KMS-11 (cell line): ENCODE measurements at regions not wholly inside any gene's neighbourhood (a gene's known extent, or its start where the extent isn't known, plus 50 kb on each side); places are given as distances from the start of the nearest gene placed in this dataset.

Experiments
- H2AFZ ChIP-seq: fragments of 200-600 bp; sonication (generic); 2 replicates; pipeline ENCODE4 v1.6.1; 2016; ENCODE audit warnings: antibody characterized with exemption, mixed run types, low read depth
- H3K27ac ChIP-seq: fragments of 200-600 bp; sonication (generic); 2 replicates; pipeline ENCODE4 v1.6.1; 2016; ENCODE audit warnings: mild to moderate bottlenecking, mixed run types
- H3K27me3 ChIP-seq: fragments of 200-600 bp; sonication (generic); 2 replicates; pipeline ENCODE4 v1.6.1; 2017; ENCODE audit warnings: mild to moderate bottlenecking, low read depth, mixed run types, moderate library complexity; ENCODE audit not compliant: insufficient read depth
- H3K36me3 ChIP-seq: fragments of 200-600 bp; sonication (generic); 2 replicates; pipeline ENCODE4 v1.6.1; 2017; ENCODE audit warnings: mild to moderate bottlenecking, mixed run types; ENCODE audit not compliant: insufficient read depth
- H3K4me1 ChIP-seq: fragments of 200-600 bp; sonication (generic); 2 replicates; pipeline ENCODE4 v1.6.1; 2016; ENCODE audit warnings: mild to moderate bottlenecking, low read depth, mixed run types; ENCODE audit not compliant: poor library complexity, severe bottlenecking
- H3K4me2 ChIP-seq: fragments of 200-600 bp; sonication (generic); 2 replicates; pipeline ENCODE4 v1.7.0; 2016; ENCODE audit warnings: mild to moderate bottlenecking, mixed run types
- H3K4me3 ChIP-seq: fragments of 200-600 bp; sonication (generic); IDR thresholded peaks from 2 replicates; pipeline ENCODE4 v1.6.1; 2017; ENCODE audit warnings: low read depth, low read length, mixed read lengths; ENCODE audit not compliant: insufficient read depth
- H3K79me2 ChIP-seq: fragments of 200-600 bp; sonication (generic); 2 replicates; pipeline ENCODE4 v1.6.1; 2016; ENCODE audit warnings: low read depth, mixed run types; ENCODE audit not compliant: insufficient read depth
- H3K9ac ChIP-seq: fragments of 200-600 bp; sonication (generic); 2 replicates; pipeline ENCODE4 v1.6.1; 2016; ENCODE audit warnings: mild to moderate bottlenecking, mixed run types
- H4K20me1 ChIP-seq: fragments of 200-600 bp; sonication (generic); 2 replicates; pipeline ENCODE4 v1.6.1; 2016; ENCODE audit warnings: mild to moderate bottlenecking, mixed run types; ENCODE audit not compliant: insufficient read depth
- CTCF ChIP-seq: fragments of 200-600 bp; sonication (generic); conservative IDR thresholded peaks from 2 replicates; pipeline ENCODE4 v1.6.1; 2017; ENCODE audit warnings: low read depth, mild to moderate bottlenecking, antibody characterized with exemption, low read length, moderate library complexity, mixed read lengths

- H4K20me1 ChIP-seq, result no peaks in the 10 kb centered on the region
- H3K4me1 ChIP-seq, result no peaks in the 10 kb centered on the region
- no peak overlapping the region for H3K27ac ChIP-seq
- no peak overlapping the region for H3K4me3 ChIP-seq
- H3K36me3 ChIP-seq, result no peaks in the 10 kb centered on the region
- no peak overlapping the region for H3K9ac ChIP-seq
- no peaks in the 10 kb centered on the region for H3K79me2 ChIP-seq
- no peak for TF ChIP-seq CTCF
- no peak overlapping the region for H2AFZ ChIP-seq
- peaks cover 42% of the 10 kb centered on the region; the same call in 1 of the 2 replicates for H3K27me3 ChIP-seq
- H3K4me2 ChIP-seq, result no peak overlapping the region
These were observed 60.0 kb upstream of the OTOS start for GRCh38 chr2:240200230-240201051.

GRCh38 chr2:240201866-240202265 lies 61.4 kb upstream of the OTOS start:
- Histone ChIP-seq H3K4me1 (no peaks in the 10 kb centered on the region), H3K4me2 (no peak overlapping the region), H3K36me3 (no peaks in the 10 kb centered on the region), H3K79me2 (no peaks in the 10 kb centered on the region), H3K27ac (no peak overlapping the region), H3K9ac (no peak overlapping the region), H3K4me3 (no peak overlapping the region), H3K27me3 (peaks cover 42% of the 10 kb centered on the region; the same call in 1 of the 2 replicates), H2AFZ (no peak overlapping the region), H4K20me1 (no peaks in the 10 kb centered on the region)
- no peak for TF ChIP-seq CTCF

- Histone ChIP-seq H3K79me2 (no peaks in the 10 kb centered on the region), H3K4me2 (no peak overlapping the region), H3K27me3 (peaks cover 42% of the 10 kb centered on the region; the same call in 1 of the 2 replicates), H3K27ac (no peak overlapping the region), H2AFZ (no peak overlapping the region), H3K9ac (no peak overlapping the region), H3K4me3 (no peak overlapping the region), H3K4me1 (no peaks in the 10 kb centered on the region), H3K36me3 (no peaks in the 10 kb centered on the region), H4K20me1 (no peaks in the 10 kb centered on the region)
- TF ChIP-seq CTCF, result no peak
These were observed 62.1 kb upstream of the OTOS start for GRCh38 chr2:240202586-240202985.

- Histone ChIP-seq H3K4me2 (no peak overlapping the region), H3K4me3 (no peak overlapping the region), H3K79me2 (no peaks in the 10 kb centered on the region), H4K20me1 (no peaks in the 10 kb centered on the region), H3K4me1 (no peaks in the 10 kb centered on the region), H3K27me3 (peaks cover 42% of the 10 kb centered on the region; the same call in 1 of the 2 replicates), H3K27ac (no peak overlapping the region), H2AFZ (no peak overlapping the region), H3K9ac (no peak overlapping the region), H3K36me3 (no peaks in the 10 kb centered on the region)
- no peak for TF ChIP-seq CTCF
These were observed 62.8 kb upstream of the OTOS start for GRCh38 chr2:240203031-240203787.
